Fibroblast of skin of left biceps (primary cell): ENCODE measurements at regions not wholly inside any gene's neighbourhood (a gene's known extent, or its start where the extent isn't known, plus 50 kb on each side); places are given as distances from the start of the nearest gene placed in this dataset.

Source experiments
- DNase-seq, 2 experiments: peaks; one replicate each; pipeline ENCODE4 v3.0.0-alpha.2; 2013; ENCODE audit warnings: low read depth in 2 of 2

DNA sequence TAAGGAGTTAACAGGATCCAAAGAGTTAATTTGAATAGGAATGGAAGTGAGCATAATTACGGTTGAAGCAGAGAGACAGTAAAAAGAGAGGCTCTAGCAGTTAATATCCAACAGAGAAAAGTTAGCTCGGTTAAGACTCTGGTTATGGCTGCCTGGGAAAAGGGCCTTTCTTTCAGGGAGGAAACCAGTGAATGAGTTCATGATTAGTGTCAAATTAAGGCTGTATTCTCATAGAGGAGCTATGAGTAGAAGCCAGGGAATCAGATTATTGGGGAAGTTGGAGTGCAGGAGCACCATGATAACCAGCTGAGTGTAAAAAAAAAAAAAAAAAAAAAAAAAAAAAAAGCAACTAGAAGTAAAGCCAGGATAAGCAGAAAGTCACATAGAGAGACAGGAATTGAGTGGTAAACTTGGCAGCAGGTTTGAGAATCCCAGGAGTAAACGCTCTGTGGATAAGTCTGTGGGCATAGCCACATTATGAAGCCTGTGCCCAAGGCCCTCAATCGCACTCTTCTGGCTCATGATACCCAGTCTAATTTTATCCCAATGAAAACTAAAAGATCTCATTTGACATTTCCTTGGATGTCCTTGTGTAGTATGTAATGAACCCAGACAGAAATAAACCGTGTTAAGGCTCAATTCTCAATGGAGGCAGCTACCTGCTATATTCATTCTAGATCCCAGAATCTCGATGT is 372.6 kb upstream of the MPDZ start:
- no peak for DNase-seq

DNA sequence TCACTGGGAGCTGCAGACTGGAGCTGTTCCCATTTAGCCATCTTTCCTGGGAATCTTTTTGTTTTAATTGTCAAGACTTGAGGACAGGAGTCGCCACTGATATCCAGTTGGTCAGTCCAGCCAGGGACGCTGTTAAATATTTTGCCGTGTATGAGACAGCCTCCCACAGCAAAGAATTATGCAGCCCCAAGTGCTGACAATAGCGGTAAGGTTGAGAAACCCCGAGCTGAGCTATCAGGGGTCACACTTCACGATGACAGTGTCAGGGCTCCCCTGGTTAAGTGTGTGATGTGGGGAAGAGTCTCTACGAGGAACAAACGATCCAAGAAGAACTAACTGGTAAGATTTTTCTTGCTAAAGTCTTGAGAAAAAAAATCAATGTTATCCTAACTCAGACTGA is 372.0 kb upstream of the MPDZ start:
- no peak for DNase-seq

DNA sequence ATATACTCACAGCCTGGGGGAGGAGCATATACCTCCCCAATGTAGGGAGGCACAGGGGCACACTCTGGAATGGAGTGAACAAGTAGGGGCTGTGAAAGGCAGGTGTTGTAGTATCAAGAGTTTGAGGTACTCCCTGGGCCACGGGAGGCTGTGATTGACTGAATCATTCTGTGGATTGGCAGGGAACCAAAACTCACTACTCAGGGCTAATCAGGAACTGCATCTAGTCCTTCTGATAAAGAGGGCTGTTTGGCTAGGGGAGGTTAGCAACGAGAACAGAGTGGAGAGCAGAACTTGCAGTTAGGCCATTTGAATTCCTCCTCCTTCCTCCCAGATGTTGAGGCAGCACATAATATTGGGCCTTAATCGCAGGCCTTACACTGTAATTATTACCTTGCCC is 369.2 kb upstream of the MPDZ start:
- no peak for DNase-seq

DNA sequence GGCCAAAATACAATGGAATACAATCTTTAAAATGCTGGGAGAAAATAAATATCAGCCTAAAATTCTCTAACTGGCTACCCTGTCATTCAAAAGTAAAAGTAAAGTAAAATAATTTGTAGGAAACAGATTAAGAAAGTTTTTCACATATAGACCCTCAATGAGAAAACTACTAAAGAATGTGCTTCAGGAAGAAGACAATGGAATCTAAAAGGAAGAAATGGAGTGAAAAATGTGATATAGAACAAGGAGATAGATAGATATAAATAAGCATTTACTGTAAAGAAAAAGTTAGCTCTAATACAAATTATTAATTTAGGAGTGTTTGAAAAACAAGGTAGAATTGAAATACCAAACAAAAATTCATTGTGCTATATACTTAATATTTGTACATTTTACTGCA is 368.6 kb upstream of the MPDZ start:
- no peak for DNase-seq

DNA sequence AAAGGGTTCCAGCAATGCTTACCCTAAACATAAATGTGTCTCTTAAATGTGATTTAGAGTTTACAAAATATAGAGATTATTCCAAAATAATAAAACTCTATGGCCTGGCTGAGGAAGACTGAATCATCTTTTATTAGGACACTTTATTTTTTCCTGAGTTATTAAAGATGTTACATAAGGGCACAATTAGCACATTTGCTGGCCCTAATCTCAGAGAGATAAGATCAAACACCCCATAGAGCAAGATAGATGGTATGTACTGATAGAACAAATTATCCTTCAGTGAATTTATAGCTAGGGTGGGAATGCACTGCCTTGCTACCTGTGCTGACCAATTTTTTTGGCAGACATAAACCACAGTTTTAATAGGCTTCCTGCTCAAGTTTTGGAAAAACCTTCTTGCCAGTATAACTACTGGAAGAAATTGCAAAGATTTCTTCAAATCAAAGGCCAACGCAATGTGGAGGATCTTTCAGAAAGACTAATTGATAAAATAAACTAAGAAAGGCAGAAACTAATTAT is 367.1 kb upstream of the MPDZ start:
- DNase-seq: no peak

DNA sequence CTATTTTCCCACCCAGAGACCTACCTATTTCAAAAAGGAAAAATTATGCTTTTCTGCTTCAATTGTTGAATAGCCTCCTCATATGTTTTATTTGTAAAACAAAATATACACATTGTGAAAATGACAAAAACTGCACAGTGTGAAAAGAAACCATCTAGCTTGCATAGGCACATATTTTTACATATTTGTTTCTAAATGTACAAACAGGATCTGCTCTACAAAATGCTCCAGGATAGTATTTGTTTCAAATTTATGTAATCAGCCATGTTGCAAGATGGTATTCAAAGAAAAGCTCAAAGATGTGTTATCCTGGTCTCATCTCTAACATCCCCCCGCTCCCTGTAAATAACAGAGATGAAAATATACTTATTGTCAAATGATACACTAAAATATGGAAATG is 366.1 kb upstream of the MPDZ start:
- DNase-seq: no peak

DNA sequence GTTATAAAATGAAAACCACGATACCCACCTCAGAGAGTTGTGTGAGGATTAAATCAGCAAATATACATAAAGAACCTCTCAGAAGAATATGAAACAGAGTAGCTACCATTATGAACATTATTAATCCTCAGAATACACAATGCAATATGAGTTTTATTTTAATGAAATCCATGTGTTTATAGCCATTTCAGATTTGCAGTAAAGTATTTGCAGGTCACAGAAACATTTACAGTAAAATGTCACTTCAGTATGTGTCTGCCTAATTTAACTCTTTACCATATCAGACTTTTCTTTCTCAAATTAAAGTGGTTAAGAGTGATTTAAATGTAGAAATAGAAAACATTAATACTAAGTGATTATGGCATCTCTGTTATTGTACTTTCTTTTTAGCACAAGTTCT is 365.2 kb upstream of the MPDZ start:
- DNase-seq: no peak

DNA sequence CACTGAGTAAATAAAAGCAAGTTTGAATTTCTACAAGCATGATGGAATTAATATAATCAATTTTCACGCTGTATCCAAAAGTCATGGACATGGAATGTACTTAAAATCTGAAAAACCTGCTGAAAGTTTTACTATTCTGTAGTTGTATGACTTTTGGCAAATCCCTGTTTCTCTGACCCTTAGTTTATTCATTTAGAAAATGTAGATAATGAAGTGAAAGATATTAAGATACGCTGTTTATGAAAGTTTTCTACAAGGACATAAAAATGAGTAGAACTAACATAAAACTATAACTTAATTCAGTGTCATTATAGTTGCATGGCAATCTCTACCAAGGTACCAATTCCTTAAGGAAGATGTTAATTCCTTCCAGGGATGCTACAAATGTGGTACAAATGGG is 363.2 kb upstream of the MPDZ start:
- no peak for DNase-seq

DNA sequence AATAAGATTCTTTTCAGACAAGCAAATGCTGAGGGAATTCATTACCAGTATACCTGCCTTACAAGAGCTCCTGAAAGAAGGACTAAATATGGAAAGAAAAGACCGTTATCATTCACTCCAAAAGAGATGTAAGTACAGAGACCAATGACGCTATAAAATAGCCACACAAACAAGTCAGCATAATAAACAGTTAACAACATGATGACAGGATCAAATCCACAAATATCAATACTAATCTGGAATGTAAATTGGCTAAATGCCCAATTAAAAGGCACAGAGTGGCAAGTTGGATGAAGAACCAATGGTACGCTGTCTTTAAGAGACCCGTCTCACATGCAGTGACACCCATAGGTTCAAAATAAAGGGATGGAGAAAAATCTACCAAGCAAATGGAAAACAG is 349.6 kb upstream of the MPDZ start:
- no peak for DNase-seq

DNA sequence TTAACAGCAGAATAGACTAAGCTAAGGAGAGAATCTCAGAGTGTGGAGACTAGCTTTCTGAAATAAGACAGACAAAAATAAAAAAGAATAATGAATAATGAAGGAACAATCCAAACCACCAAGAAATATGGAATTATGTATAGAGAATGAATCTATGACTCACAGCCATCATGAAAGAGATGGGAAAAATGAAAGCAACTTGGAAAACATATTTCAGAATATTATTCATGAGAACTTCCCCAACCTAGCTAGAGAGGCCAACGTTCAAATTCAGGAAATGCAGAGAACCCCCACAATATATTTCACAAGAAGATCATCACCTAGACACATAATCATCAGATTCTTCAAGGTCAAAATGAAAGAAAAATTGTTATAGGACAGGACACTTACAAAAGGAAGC is 349.0 kb upstream of the MPDZ start:
- no peak for DNase-seq

DNA sequence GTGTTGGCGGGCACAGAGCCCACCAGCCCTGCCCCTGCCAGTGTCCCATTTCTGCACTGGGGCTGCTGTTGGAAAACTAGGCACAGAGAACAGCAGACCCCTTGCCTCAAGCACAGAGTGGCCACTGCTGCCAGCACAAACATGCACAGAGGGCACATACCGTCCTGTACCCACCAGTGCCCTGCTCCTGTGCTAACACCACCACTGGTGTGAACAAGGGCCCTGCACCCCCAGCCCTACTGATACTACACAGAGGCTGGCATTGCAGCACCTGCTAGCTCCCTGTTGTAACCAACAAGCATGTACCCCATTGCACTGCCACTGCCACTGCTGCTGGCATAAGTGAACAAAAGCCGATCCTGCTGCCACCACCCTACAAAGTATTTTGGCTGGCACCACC is 348.0 kb upstream of the MPDZ start:
- no peak for DNase-seq

DNA sequence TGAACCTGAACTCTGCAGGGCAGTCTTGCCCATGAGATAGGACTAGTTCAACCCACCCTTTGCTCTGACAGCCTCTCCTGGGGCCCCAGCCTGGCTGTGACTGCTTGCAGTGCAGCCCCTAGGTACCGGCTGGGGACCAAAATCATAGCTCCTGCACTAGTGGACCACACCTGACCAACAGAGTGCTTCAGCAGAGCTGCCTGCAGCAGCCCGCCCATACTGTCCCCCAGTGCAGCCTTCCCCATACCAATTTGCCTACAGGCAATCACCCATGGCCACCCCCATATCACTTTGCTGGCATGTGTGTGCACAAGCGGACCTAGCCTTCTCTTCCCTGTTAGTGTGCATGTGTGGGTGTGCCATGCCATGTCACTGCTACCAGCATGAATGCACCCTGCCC is 347.6 kb upstream of the MPDZ start:
- no peak for DNase-seq

DNA sequence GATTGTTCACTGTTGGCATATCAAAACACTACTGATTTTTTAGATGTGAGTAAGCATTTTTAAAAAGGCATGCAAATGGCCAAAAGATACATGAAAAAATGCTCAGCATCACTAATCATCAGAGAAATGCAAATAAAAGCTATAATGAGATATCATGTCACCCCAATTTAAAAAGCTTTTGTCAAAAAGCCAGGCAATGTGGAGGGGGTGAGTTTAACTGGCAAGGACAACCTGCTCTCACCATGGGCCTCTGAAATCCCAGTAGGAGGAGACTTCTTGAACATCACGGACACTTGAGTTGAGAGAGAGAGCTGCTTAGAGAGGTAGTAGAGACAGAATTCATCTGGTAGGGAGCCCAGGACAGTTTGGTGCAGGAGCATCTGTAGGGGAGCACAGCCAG is 347.1 kb upstream of the MPDZ start:
- no peak for DNase-seq

DNA sequence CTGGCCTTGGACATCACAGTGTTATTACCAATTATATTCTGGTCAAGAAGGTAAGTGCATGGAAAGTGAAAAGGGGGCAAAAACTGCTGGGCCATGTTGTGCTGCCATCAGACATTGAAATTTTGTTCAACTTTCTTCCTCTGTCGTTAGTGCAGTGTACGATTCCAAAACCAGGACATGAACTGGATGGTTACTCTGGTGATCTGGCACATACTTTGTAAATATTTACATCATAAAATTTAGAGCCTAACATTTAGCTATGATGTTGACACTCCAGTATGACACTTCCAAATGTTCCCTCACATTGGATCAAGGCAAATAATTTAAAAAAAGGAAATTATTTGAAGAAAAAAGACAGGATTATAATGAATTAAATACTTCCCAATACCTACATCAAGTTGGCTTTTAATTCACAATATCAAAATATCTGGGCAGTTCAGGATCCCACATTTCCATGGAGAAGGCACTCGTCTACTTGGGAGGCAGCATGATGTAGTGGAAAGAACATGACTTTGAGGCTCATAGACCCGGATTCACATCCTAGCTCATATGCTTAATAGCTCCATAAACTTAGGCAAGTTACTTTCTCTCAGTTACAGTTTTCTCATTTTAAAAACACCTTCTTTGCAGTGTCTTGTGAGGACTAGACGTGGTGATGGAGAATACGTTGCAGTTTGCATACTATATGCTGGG is 342.5 kb upstream of the MPDZ start:
- no peak for DNase-seq

DNA sequence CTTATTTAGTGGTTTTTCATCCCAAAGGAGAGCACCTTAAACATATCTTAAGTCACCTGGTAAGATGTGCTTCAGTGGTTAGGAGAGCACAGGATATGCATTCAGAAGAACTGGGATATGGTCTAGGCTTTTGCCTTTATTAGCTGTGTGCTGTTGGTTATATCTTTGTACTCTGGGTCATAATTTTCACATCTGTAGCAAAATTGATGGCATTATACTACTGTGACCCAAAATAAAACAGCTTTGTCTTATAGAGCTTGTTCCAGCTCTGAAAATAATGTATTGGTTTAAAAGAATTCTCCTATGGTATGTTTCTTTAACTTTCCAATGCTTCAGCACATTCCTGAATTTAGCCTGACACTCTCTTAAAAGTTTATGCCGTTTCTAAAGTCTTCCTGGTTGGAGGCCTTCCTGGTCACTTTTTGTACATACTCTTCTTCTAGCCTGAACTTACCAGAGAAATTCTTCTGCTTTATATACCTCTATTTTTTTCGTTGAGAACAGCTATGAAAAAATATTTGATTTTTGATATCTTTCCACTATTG is 337.1 kb upstream of the MPDZ start:
- no peak for DNase-seq

DNA sequence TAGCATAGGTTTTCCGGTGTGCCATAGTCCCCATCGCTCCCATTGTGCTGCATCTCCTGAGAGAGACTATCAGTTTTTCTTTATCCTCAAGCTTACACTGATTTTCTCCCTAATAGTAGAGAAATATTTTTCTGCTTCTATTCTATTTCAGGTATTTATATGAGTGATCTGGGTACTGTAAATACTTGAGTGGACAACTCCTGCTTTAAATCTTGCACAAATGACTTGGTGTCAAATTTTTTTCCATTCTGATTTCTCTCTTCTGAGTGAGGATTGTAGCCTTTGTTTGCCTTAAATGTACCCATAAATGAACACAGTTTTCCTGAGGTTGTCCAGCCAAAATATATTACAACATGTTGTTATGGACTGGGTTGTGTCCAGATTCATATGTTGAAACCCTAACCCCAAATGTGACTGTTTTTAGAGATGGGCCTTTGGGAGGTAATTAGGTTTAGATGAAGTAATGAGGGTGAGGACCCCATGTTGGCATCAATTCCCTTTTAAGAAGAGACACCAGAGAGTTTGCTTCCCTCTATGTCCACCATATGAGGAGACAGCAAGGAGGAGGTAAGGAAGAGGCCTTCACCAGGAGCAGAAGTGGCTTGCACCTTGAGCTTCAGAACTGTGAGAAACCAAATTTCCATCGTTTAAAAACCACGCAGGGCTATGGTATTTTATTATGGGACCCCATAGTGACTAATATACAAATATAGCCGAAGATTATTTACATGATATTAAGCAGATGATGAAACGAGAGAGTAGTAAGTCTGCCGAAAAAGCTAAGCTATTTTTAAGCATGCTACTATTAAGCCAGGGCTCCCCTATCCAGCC is 336.4 kb upstream of the MPDZ start:
- DNase-seq: no peak

DNA sequence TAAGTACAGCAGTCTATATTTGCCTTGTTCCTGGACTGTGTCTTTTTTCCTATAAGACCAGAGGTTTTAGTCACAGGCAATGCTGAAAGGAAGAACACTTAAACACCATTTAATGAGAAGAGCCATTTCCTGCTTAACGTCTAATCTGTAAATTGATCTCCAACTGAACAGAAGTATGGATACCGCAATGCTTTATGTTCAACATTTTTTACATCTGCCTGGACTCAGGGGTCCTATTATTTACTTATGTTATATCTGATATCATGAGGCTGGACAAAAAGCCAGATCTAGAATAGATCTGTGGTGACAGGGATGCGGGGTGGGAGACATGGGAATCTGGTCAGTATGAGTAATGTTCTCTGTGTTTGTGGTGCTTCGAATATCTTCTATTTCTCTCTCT is 334.6 kb upstream of the MPDZ start:
- DNase-seq: no peak

DNA sequence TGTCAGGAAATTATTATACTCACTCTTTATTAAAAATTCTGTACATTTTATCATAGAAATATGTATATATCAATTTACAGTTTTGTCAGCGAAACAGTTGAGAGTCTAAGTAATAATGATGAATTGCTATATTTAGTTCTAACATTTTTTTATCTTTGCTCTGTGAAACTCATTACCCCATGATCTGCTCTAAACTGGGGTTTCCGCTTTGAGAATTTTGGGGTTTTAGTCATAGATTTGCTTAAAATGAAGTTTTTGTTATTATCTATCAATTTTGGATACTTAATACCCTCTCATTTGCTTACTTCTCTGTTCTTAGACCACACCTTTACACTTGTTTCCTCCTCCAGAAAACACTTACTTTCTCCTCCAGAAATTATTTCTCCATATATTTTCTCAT is 333.8 kb upstream of the MPDZ start:
- no peak for DNase-seq

DNA sequence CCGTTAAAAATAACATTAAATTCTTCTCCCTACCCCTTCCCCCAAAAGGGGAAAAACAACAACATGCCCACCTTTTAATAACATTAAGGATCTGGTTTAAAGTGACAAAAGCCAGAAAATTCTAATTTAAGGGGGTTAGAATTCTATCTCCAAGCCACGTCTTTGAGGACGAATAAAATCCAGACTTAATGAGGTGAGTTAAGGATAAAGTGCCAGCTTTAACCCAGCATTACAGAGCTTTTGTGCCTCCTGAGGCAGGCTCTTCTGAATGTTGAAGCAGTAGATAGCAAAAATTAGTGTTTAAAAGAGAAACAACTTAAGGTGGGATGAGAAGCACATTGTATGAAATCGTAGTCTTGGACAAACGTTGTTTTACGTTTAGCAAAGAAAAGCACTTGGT is 329.0 kb upstream of the MPDZ start:
- DNase-seq: no peak

DNA sequence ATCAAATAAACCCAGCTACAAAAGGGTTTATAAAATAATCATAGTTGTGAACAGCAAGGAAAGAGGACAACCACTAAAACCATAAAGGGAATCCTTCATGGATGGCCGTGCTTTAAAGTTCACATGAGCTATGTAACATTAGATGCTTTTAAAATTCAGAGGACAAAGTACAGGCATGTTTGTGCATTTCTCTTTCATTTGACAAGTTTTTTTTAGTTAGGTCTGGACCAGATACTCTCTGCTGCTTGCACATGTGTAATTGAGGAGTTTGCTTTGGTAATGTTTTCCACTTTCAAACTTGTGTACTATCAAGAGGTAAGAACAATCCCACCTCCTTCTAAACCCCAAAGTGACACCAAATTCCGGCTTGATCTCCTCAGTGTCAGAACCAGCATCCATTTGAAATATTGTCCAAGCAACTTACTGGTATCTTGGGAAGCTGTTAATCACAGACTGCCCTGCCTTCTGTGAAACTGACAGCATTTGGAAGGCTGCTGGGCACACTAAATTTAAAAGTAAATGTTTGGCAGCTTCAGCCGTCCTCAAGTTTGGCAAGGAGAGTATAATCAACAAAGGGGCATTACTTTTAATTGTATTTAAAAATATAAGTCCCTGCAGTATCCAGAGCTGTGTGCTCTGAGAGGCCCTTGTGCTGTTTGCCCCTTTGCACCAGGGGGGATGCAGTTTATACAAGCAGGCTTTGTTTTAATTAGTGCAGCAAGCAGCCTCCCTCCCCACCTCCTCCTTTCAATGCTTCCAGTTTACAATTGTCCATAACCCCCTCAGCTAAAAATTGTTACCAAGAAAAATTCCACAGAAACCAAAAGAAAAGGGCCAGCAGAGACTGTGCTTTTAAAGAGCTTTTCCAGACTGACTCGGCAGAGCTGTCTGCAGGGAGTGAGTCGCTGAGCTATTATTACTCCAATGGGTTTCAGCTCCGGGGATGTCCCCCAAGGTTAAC is 328.3 kb upstream of the MPDZ start:
- no peak for DNase-seq

DNA sequence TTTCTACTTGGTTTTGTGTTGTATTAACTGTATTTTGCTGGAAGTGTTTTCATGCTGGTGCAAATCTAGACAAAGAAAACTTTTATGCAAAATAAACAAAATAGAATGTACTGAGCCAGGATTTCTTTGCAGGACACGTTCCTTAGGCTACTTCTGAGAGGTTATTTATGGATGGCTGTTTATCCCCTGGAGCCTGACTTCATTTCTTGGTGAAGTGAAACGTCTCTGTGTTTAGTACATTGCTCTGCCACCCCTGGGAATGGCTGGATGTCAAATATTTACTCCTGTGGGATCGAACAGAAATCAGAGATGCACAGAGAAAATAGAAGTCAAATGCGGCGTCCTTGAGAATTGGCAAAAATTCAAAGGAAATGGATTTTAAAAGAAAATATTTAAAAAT is 327.1 kb upstream of the MPDZ start:
- DNase-seq: no peak
